HUES48 (cell line): ENCODE measurements at regions not wholly inside any gene's neighbourhood (a gene's known extent, or its start where the extent isn't known, plus 50 kb on each side); places are given as distances from the start of the nearest gene placed in this dataset.
A peak's percentile ranks its signal among the peaks of the same experiment; 100 is the strongest.

ENCODE experiments used
- H3K27ac ChIP-seq: one replicate; pipeline ENCODE4 v1.7.0; 2013; ENCODE audit warnings: low read depth, low read length, inconsistent platforms
- H3K27me3 ChIP-seq: 2 replicates; pipeline ENCODE4 v1.6.1; 2013; ENCODE audit warnings: mild to moderate bottlenecking, low read length; ENCODE audit not compliant: control insufficient read depth, insufficient read depth
- H3K36me3 ChIP-seq: 2 replicates; pipeline ENCODE4 v1.6.1; 2013; ENCODE audit warnings: low read length; ENCODE audit not compliant: control insufficient read depth, insufficient read depth
- H3K4me1 ChIP-seq: 2 replicates; pipeline ENCODE4 v1.6.1; 2013; ENCODE audit warnings: mild to moderate bottlenecking, low read length; ENCODE audit not compliant: control insufficient read depth, insufficient read depth
- H3K4me3 ChIP-seq: 2 replicates; pipeline ENCODE4 v1.5.1; 2013; ENCODE audit warnings: mild to moderate bottlenecking, low read depth, low read length
- H3K9ac ChIP-seq: 2 replicates; pipeline ENCODE4 v1.6.1; 2013; ENCODE audit warnings: mild to moderate bottlenecking, low read depth, low read length, moderate library complexity
- H3K9me3 ChIP-seq: 2 replicates; pipeline ENCODE4 v1.6.1; 2013; ENCODE audit warnings: low read length; ENCODE audit not compliant: control insufficient read depth, insufficient read depth

DNA sequence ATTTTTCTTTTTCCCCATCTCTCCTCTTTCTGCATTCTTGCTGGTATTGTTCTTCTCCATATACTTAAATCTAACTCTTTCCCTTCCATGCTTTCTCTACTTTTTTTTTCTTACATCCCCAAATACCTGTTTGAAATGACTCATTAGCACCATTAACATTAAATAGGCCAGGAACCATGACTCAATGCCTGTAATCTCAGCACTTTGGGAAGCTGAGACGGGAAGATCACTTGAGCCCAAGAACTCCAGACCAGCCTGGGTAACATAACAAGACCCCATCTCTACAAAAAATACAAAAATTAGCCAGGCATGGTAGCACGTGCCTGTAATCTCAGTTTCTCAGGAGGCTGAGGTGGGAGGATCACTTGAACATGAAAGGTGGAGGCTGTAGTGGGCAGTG lies 1026.8 kb downstream of the GATA3 start:
- Histone ChIP-seq H3K4me1 (no peaks in the 10 kb centered on the region), H3K36me3 (no peaks in the 10 kb centered on the region), H3K9ac (no peak overlapping the region), H3K27me3 (no peaks in the 10 kb centered on the region; the same call in 1 of the 2 replicates), H3K27ac (peak overlapping the region; percentile 51), H3K4me3 (no peak overlapping the region), H3K9me3 (no peaks in the 10 kb centered on the region)

DNA sequence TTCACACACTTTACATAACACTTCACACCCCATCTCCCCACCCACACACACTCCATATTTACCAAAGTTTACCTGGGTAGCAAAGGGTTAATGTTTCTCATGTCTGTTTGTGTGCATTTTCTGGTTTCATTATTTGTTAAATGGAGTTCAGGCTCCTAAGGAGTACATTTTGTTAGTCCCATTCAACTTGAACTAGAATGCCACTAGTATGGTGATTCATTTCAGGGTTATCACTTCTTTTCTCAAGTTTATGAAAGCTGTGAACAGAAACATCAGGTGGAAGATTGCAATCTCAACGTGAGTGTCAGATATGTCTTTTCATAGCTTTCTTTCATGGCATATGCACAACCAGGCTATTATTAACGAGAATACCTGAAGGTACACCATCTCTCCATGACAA lies 1027.5 kb downstream of the GATA3 start:
- Histone ChIP-seq H3K4me3 (no peak overlapping the region), H3K27ac (no peak overlapping the region), H3K9ac (no peak overlapping the region), H3K36me3 (no peaks in the 10 kb centered on the region), H3K27me3 (peaks cover 3% of the 10 kb centered on the region), H3K9me3 (no peaks in the 10 kb centered on the region), H3K4me1 (no peaks in the 10 kb centered on the region)

DNA sequence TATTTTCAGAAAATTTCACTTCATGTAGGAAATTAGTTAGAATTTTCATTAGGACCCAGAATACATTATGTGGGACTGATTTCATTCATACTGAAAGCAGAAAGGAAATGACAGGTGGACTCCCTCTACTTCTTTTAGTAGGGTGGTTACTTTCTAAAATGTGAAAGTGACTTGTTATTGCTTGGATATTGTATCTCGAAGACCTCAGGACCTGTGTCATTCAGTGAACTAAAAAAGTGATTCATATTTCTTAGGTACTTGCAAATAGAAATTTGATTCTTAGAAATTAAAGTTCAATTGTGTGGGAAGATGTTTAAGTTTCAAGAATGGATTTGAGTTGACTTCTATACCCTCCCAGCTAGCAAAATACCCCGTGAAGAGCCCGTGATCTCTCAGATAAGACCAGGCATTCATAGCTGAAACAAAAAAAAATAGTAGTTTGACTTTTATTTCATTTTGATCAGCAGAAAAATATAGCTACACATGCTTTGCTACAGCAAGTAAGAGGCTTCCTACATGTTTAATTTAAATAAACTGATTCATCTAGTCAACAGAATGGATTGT lies 1037.1 kb downstream of the GATA3 start:
- Histone ChIP-seq H3K4me1 (no peaks in the 10 kb centered on the region), H3K9ac (no peak overlapping the region), H3K9me3 (no peaks in the 10 kb centered on the region), H3K27ac (no peak overlapping the region), H3K4me3 (no peak overlapping the region), H3K27me3 (peaks cover 84% of the 10 kb centered on the region), H3K36me3 (no peaks in the 10 kb centered on the region)

DNA sequence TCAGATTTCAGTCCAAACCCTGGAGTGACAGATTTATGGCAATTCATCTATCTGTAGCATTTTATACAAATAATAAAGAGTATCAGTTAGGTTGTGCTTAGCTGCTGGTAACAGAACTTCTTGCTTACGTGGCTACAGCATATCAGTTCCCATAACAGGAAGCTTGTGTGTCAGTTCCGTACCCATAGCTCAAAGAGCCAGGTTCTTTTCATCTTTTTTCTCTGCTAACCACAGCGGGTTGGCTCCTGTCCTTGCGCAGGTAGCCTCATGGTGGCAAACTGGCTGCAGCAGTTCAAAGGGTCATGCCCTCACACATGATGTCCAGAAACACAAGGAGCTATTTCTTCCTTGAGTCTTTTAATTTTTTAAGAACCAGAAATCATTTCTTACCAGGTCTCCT lies 1041.8 kb downstream of the GATA3 start:
- H3K27ac ChIP-seq: no peak overlapping the region
- no peaks in the 10 kb centered on the region for H3K36me3 ChIP-seq
- H3K4me1 ChIP-seq: no peaks in the 10 kb centered on the region
- H3K9me3 ChIP-seq: no peaks in the 10 kb centered on the region
- H3K4me3 ChIP-seq: no peak overlapping the region
- peaks cover 100% of the 10 kb centered on the region for H3K27me3 ChIP-seq
- no peak overlapping the region for H3K9ac ChIP-seq

DNA sequence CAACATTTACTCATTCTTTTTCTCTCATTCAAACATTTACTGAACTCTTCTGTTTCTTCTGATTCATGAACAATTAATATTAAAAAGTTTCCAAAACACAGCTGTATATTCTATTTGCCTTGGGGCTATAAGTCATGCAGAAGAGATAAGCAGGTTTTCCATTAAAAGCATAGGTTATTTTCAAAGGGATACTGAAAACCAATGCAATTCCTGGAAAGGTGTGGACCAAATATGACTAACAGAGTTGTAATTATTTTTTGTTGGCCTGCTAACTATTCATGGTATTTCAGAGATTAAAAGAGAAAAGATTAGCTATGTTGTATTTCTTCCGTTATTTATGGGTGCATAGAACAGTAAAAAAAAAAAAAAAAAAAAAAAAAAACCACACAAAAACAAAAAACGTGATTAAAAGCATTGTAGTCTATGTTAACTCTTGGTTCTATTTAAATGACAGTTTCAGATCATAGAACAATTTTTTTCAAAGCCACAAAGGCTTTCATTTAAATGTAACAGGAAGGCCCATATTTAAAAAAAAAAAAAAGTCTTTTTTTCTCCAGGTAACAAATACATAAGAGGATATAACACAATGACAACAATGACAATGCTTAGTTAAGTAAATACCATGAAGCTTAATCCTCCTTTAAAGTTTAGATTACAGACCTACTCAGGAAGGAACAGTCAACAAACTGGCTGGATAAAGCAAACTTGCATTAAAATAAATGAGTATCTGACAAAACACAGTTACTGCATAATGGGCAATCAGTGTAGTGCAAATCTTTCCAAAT lies 1042.9 kb downstream of the GATA3 start:
- Histone ChIP-seq H3K4me3 (no peak overlapping the region), H3K9me3 (no peaks in the 10 kb centered on the region), H3K9ac (no peak overlapping the region), H3K27me3 (peaks cover 100% of the 10 kb centered on the region), H3K36me3 (no peaks in the 10 kb centered on the region), H3K4me1 (no peaks in the 10 kb centered on the region), H3K27ac (no peak overlapping the region)

DNA sequence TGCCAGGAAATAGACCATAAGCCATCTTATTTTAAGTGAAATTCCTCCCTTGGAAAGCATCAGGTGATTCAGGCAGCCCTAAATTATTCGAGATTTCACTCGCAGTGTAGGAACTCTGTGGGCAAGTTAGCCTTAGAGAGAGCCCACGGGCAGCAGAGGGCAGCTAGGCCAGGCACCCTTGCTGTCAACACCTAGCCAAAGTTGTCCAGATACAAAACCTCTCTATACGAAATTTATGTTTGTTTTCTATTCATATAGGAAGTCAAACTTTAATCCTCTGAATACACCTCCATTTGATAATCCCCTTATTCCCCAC lies 1043.5 kb downstream of the GATA3 start:
- H3K27me3 ChIP-seq: peaks cover 100% of the 10 kb centered on the region
- no peaks in the 10 kb centered on the region for H3K4me1 ChIP-seq
- no peak overlapping the region for H3K27ac ChIP-seq
- H3K36me3 ChIP-seq: no peaks in the 10 kb centered on the region
- no peak overlapping the region for H3K9ac ChIP-seq
- no peak overlapping the region for H3K4me3 ChIP-seq
- H3K9me3 ChIP-seq: no peaks in the 10 kb centered on the region

DNA sequence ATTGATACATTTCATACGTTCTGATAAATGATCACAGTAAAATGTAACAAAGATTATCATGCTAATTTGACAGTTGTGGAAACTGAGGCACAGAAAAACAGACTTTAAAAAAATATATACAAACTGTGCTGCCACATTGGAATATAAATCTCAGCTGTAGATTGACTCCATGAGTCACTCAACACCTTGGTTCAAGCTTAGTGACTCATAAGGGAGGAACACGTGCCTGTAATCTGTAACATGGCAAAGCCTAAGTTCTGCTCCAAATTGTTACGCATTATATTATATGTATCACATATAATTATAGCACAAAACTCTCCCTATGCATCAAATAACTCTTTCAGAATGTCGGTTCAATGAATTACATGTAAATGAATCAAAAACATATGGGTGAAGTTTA lies 1047.5 kb downstream of the GATA3 start:
- no peak overlapping the region for H3K4me3 ChIP-seq
- H3K27me3 ChIP-seq: peaks cover 89% of the 10 kb centered on the region
- H3K9me3 ChIP-seq: no peaks in the 10 kb centered on the region
- H3K36me3 ChIP-seq: no peaks in the 10 kb centered on the region
- no peak overlapping the region for H3K27ac ChIP-seq
- no peak overlapping the region for H3K9ac ChIP-seq
- H3K4me1 ChIP-seq: no peaks in the 10 kb centered on the region

DNA sequence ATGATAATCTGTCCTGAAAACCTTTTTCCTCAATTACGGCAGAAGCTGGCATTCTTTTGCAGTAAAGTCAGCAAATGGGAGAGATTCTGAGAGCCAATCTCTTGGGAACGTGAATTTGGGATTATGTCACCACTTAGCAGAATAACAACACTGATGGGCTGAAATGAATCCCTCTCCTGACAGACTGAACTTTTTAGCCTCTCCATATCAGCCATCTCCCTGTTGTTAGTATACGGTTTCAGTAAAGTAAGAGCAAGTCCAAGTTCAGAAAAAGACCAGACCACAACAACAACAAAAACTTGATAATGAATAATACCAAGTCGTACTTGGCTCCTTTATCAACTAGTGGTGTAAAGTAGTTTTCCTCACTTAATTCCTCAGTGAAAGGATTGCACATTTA lies 1048.8 kb downstream of the GATA3 start:
- Histone ChIP-seq H3K9ac (no peak overlapping the region), H3K4me3 (no peak overlapping the region), H3K36me3 (no peaks in the 10 kb centered on the region), H3K27ac (no peak overlapping the region), H3K9me3 (no peaks in the 10 kb centered on the region), H3K4me1 (no peaks in the 10 kb centered on the region), H3K27me3 (peaks cover 83% of the 10 kb centered on the region)

DNA sequence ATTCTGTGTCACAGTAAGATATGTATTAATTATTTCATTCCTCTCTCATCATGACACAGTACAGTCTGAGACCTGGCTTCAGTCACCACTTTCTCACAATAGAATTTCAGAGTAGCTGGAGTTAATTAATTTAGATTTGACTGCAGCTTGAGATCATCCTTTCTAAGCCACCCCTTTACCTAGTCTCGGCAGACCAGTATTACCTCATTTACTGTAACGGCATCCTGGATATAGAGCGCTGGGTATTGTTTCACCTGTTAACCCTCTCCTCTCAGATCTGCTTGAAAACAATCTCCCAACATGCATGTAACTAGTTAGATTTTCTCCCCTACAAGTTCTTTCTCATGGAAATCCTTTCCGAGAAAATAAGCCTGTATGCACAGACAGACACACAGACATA lies 1057.5 kb downstream of the GATA3 start:
- H3K9ac ChIP-seq: no peak overlapping the region
- peaks cover 9% of the 10 kb centered on the region; the same call in 1 of the 2 replicates for H3K27me3 ChIP-seq

DNA sequence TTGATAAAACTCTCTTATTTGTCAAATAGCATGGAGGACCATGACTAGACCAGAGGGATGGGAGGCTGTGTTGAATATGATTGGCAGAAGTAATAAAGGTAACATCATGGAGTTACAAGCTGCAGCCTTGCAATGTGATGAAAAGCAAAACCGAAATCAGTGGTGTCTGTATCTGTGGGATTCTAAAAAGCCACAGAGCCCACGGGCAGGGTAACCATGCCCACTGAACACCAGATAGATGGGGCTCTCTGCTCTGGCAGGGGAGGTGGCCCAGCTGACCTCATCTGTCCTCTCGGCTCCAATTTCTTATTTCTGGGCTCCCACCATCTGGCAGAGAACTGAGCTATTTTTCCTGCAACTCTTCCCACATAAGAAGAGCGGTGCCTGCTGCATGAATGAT lies 1072.2 kb downstream of the GATA3 start:
- no peaks in the 10 kb centered on the region for H3K9me3 ChIP-seq
- no peak overlapping the region for H3K4me3 ChIP-seq
- no peak overlapping the region for H3K9ac ChIP-seq
- no peaks in the 10 kb centered on the region for H3K4me1 ChIP-seq
- no peaks in the 10 kb centered on the region for H3K27me3 ChIP-seq
- no peaks in the 10 kb centered on the region for H3K36me3 ChIP-seq
- H3K27ac ChIP-seq: no peak overlapping the region

More for the DNA sequence above, 1057.5 kb downstream of the GATA3 start:
- Histone ChIP-seq H3K36me3 (no peaks in the 10 kb centered on the region), H3K4me1 (no peaks in the 10 kb centered on the region), H3K27ac (no peak overlapping the region), H3K4me3 (no peak overlapping the region), H3K9me3 (no peaks in the 10 kb centered on the region)

DNA sequence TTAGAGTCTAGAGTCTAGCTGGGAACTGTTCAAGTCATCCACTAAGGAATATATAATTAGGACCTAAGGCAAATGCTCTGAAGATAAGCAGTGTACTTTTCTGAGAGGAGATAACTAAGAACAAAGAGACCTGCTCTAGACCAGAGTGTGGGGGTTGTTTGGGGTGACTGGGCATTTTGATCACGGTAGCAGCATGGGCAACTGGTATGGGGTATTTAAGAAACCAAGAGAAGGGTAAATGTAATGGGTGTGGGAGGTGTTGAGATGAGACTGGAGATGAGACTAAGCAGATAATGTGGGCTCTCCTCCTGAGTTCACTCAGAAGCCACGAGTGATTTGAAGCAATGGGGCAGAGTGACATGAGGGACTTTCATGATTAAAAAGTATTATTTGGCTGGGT lies 1082.9 kb downstream of the GATA3 start:
- H3K27me3 ChIP-seq: no peaks in the 10 kb centered on the region
- H3K36me3 ChIP-seq: no peaks in the 10 kb centered on the region
- H3K9ac ChIP-seq: no peak overlapping the region
- no peak overlapping the region for H3K4me3 ChIP-seq
- no peaks in the 10 kb centered on the region for H3K9me3 ChIP-seq
- no peaks in the 10 kb centered on the region for H3K4me1 ChIP-seq
- no peak overlapping the region for H3K27ac ChIP-seq
